ENCODE measurements at regions not wholly inside any gene's neighbourhood (a gene's known extent, or its start where the extent isn't known, plus 50 kb on each side); places are given as distances from the start of the nearest gene placed in this dataset.

DNA sequence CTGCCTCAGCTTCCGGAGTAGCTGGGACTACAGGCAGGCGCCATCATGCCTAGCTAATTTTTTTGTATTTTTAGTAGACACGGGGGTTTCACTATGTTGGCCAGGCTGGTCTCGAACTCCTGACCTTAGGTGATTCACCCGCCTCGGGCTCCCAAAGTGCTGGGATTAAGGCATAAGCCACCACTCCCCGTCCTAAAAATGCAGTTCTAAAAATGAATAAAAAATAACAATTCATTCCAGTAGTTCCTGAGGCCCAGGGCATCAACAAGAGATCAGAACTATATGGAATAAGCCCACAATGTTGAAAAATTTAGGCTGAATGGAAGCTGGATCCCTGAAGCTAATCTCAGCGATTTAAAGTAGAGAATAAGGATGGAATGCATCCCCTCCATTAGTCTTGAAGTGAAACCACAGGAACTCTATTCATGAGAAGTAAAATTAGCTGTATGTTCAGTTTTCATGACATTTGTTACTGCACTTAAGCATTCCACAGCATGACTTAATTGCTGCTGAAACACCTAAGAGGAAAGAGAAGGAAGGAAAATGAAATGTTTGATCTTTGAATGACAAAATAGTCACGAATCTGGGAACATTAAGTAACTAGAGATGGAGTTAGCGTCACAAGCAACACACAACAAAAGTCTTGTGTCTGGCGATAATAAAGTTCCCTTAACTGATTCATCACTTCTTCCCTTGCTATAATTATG is 80.4 kb upstream of the RIPOR2 start:
- TF ChIP-seq, protein P1, sequence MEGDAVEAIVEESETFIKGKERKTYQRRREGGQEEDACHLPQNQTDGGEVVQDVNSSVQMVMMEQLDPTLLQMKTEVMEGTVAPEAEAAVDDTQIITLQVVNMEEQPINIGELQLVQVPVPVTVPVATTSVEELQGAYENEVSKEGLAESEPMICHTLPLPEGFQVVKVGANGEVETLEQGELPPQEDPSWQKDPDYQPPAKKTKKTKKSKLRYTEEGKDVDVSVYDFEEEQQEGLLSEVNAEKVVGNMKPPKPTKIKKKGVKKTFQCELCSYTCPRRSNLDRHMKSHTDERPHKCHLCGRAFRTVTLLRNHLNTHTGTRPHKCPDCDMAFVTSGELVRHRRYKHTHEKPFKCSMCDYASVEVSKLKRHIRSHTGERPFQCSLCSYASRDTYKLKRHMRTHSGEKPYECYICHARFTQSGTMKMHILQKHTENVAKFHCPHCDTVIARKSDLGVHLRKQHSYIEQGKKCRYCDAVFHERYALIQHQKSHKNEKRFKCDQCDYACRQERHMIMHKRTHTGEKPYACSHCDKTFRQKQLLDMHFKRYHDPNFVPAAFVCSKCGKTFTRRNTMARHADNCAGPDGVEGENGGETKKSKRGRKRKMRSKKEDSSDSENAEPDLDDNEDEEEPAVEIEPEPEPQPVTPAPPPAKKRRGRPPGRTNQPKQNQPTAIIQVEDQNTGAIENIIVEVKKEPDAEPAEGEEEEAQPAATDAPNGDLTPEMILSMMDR (IDR thresholded peaks at IDR 0.05; ENCODE audit: borderline replicate concordance, control extremely low read depth, extremely low read depth, insufficient read depth, missing control alignments) = no peak
- in situ Hi-C loops (cut with MboI; ENCODE audit: low sequenced_read_pairs, unreplicated experiment) = no loop called here
- DNase-seq (ENCODE audit: low spot score) = no peak

DNA sequence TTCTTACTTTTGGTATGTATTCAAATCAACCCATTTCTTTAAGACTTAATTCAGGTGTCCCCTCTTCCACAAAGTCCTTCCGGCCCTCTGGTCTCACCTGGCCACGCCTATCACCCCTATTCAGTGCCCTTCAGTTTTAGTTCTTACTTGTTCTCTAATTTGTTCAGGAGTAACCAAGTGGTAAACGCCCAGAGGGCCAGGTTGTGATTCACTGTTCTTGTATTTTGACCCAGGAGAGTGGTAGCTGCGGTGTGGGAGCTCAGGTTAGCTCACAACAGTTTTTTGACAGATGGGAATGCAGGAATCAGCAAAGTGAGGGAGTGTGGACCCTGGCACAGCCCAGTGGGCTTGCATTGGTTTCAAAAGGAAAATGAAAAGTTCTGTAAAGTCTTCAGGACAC is 81.7 kb upstream of the RIPOR2 start:
- in situ Hi-C loops (cut with MboI; ENCODE audit: low sequenced_read_pairs, unreplicated experiment) = no loop called here
- TF ChIP-seq, protein P1 (IDR thresholded peaks at IDR 0.05; ENCODE audit: borderline replicate concordance, control extremely low read depth, extremely low read depth, insufficient read depth, missing control alignments) = no peak
- no peak for DNase-seq (ENCODE audit: low spot score)

DNA sequence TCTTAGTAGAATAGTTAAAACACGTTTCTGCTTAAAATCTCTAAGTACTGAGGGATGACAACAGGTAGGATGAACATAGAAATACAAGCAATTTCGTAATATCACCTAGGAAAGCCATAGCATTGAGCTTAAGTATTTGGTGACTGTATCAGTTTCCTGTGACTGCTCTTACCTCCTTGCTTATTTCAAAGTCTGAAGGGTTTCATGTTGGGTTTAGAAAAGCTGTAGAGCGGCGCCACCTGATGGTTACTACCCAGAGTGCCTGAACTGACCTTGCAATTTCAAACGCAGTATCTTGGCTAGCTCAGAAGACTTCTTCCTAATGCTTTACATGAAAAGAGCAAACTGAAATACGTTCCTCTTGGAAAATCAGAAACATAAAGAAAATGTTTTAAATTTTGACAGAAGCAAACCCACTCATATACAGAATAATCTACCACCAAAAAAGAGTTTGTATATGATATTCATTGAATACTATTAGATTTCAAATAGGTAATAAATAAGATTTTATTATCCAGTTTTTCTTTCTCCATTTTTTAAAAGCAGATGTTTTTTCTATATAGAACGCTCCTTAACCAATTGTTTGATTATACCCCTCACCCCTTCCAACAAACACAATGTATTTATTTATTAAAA is 82.3 kb upstream of the RIPOR2 start:
- TF ChIP-seq, protein P1 (IDR thresholded peaks at IDR 0.05; ENCODE audit: borderline replicate concordance, control extremely low read depth, extremely low read depth, insufficient read depth, missing control alignments) = peak; percentile 79
- in situ Hi-C loops (cut with MboI; ENCODE audit: low sequenced_read_pairs, unreplicated experiment) = no loop called here
- peak; percentile 69 for DNase-seq (ENCODE audit: low spot score)

DNA sequence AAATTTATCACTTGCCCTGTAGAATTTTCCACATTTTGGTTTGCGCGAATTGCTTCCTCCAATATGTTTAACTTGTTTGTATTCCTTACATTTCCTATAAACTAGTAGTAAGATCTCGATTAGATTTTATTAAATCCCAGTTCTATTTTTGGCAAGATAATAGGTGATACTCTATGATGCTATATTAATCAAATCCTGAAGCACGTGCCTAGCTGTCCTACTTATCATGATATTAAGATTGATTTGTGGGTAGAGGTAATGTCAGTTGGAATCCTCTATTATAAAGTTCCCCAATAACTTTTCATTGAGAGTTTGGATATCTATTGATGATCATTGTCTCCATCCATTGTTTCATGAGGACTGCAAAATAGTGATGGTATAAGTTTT is 82.8 kb upstream of the RIPOR2 start:
- no peak for DNase-seq (ENCODE audit: low spot score)

DNA sequence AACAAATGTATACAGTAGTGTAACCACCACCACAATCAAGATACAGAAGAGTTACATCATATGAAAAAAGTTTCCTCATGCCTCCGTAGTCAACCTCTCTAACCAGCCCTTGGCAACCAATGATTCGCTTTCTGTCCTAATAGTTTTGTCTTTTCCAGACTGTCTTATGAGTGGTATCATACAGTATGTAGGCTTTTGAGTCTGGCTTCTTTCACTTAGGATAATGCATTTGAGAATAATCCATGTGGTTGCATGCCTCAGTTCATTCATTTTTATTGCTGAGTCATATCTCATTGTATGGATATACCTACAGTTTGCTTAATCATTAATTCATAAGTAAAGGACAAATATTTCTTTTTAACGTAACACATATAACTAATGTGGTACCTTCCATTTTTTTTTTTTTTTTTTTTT is 86.4 kb upstream of the RIPOR2 start:
- in situ Hi-C loops (cut with MboI; ENCODE audit: low sequenced_read_pairs, unreplicated experiment) = no loop called here
- no peak for DNase-seq (ENCODE audit: low spot score)
- TF ChIP-seq, protein P1 (IDR thresholded peaks at IDR 0.05; ENCODE audit: borderline replicate concordance, control extremely low read depth, extremely low read depth, insufficient read depth, missing control alignments) = no peak

More for the DNA sequence above, 82.8 kb upstream of the RIPOR2 start:
- in situ Hi-C loops (cut with MboI; ENCODE audit: low sequenced_read_pairs, unreplicated experiment) = no loop called here
- TF ChIP-seq, protein P1 (IDR thresholded peaks at IDR 0.05; ENCODE audit: borderline replicate concordance, control extremely low read depth, extremely low read depth, insufficient read depth, missing control alignments) = no peak

DNA sequence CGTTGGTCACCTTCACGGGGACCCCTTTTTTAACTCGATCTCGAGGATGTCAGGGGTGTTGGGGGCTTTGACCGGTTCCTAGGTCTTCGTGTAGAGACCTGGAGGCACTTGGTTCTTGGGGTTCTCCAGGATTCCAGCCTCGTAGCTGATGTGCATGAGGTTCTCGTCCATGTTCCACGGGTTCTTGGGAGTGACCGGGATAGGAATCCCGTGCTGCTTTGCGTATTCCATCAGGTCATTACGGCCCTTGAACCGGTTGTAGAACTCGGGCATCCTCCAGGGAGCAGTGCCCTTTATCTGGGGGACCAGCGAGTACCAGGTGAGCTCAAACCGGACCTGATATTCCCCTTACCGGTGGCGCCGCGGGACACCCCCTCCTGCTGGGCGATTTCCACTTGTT is 88.0 kb upstream of the RIPOR2 start:
- DNase-seq (ENCODE audit: low spot score) = no peak
- TF ChIP-seq, protein P1 (IDR thresholded peaks at IDR 0.05; ENCODE audit: borderline replicate concordance, control extremely low read depth, extremely low read depth, insufficient read depth, missing control alignments) = no peak
- in situ Hi-C loops (cut with MboI; ENCODE audit: low sequenced_read_pairs, unreplicated experiment) = no loop called here
